ENCODE measurements at regions not wholly inside any gene's neighbourhood (a gene's known extent, or its start where the extent isn't known, plus 50 kb on each side); places are given as distances from the start of the nearest gene placed in this dataset.
"Not testable (repeated sequence)": the region's sequence is repeated elsewhere in the genome, so short reads cannot be mapped to it uniquely, and the experiment has no call there.

DNA sequence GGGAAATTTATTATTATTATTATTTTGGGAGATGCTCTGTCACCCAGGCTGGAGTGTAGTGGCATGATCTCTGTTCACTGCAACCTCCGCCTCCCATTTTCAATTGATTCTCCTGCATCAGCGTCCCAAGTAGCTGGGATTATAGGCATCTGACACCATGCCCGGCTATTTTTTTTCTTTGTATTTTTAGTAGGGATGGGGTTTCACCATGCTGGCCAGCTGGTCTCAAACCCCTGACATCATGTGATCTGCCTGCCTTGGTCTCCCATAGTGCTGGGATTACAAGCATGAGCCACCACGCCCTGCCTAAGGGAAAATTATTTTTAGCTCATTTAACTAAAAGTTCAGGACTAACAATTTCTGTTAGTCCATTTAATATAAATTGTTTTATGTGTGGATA, 109.2 kb upstream of the SESTD1 start:
- BruUV-seq (replicated peaks) = no TSS peak
- ChIA-PET POLR2A (ENCODE audit: low non-redundant PET) (no interaction called here), CTCF (no interaction called here)
- H3K4me3 ChIP-seq (ENCODE audit: low read depth, low read length, poor library complexity, severe bottlenecking) = no peak overlapping the region
- no peaks in the 10 kb centered on the region for H3K4me1 ChIP-seq (ENCODE audit: insufficient read depth, low read length, poor library complexity, severe bottlenecking)
- no peak overlapping the region for H3K27ac ChIP-seq (ENCODE audit: low read depth, low read length, poor library complexity, severe bottlenecking)
- no peaks in the 10 kb centered on the region for H3K9me3 ChIP-seq (ENCODE audit: low read depth, low read length, poor library complexity, severe bottlenecking)
- intact Hi-C loops (cut with micrococcal nuclease; ENCODE audit: unreplicated experiment) = no loop called here
- no peak for DNase-seq (ENCODE audit: low spot score)
- peaks cover 9% of the 10 kb centered on the region for H3K27me3 ChIP-seq (replicated peaks; ENCODE audit: insufficient read depth, low read depth, low read length, poor library complexity)
- no peaks in the 10 kb centered on the region for H3K36me3 ChIP-seq (ENCODE audit: insufficient read depth, low read length, poor library complexity, severe bottlenecking)
- TF ChIP-seq EZH2 (IDR thresholded peaks at IDR 0.05; ENCODE audit: borderline replicate concordance, low read depth, low read length, poor library complexity, severe bottlenecking) = no peak
- TF ChIP-seq, protein P1, sequence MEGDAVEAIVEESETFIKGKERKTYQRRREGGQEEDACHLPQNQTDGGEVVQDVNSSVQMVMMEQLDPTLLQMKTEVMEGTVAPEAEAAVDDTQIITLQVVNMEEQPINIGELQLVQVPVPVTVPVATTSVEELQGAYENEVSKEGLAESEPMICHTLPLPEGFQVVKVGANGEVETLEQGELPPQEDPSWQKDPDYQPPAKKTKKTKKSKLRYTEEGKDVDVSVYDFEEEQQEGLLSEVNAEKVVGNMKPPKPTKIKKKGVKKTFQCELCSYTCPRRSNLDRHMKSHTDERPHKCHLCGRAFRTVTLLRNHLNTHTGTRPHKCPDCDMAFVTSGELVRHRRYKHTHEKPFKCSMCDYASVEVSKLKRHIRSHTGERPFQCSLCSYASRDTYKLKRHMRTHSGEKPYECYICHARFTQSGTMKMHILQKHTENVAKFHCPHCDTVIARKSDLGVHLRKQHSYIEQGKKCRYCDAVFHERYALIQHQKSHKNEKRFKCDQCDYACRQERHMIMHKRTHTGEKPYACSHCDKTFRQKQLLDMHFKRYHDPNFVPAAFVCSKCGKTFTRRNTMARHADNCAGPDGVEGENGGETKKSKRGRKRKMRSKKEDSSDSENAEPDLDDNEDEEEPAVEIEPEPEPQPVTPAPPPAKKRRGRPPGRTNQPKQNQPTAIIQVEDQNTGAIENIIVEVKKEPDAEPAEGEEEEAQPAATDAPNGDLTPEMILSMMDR (conservative IDR thresholded peaks at IDR 0.05; ENCODE audit: low read depth, low read length) = no peak

DNA sequence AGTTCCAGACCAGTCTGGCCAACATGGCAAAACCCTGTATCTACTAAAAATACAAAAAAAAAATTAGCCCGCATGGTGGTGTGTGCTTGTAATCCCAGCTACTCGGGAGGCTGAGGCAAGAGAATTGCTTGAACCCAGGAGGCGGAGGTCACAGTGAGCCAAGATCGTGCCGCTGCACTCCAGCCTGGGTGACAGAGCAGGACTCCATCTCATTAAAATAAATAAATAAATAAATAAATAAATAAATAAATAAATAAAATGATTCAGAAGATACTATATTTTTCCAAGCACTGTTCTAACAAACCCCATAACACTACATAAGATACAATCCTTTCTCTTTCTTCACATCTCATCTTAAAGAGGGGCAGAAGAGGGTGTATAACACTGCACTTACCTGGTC, 100.9 kb upstream of the SESTD1 start:
- H3K27ac ChIP-seq (ENCODE audit: low read depth, low read length, poor library complexity, severe bottlenecking); DNase-seq (ENCODE audit: low spot score); CTCF ChIA-PET; BruUV-seq (replicated peaks); H3K9me3 ChIP-seq (ENCODE audit: low read depth, low read length, poor library complexity, severe bottlenecking); H3K4me3 ChIP-seq (ENCODE audit: low read depth, low read length, poor library complexity, severe bottlenecking); H3K36me3 ChIP-seq (ENCODE audit: insufficient read depth, low read length, poor library complexity, severe bottlenecking); H3K4me1 ChIP-seq (ENCODE audit: insufficient read depth, low read length, poor library complexity, severe bottlenecking); intact Hi-C loops (cut with micrococcal nuclease; ENCODE audit: unreplicated experiment); H3K27me3 ChIP-seq (replicated peaks; ENCODE audit: insufficient read depth, low read depth, low read length, poor library complexity); POLR2A ChIA-PET (ENCODE audit: low non-redundant PET): not testable (repeated sequence)

DNA sequence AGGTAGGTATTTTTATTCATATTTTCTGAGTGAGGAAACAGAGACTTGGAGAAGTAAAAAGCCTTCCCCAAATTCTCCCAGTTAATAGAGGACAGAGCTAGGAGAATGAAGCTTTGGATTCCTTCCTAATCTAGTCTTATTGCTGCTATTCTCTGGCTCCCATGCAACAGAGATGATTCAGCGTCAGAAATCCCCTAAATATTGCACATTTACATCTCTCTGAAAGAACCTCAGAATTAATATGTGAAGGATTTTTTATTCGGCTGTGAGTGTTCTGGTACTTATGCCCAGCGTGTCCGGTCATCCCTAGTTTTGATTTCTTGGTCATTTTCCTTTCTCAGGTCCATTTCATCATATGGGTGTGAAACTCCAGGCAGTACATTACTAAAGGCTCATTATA, 91.2 kb upstream of the SESTD1 start:
- Histone ChIP-seq H3K4me3 (ENCODE audit: low read depth, low read length, poor library complexity, severe bottlenecking) (no peak overlapping the region), H3K27me3 (replicated peaks; ENCODE audit: insufficient read depth, low read depth, low read length, poor library complexity) (no peaks in the 10 kb centered on the region), H3K27ac (ENCODE audit: low read depth, low read length, poor library complexity, severe bottlenecking) (no peak overlapping the region), H3K9me3 (ENCODE audit: low read depth, low read length, poor library complexity, severe bottlenecking) (no peaks in the 10 kb centered on the region), H3K4me1 (ENCODE audit: insufficient read depth, low read length, poor library complexity, severe bottlenecking) (no peaks in the 10 kb centered on the region), H3K36me3 (ENCODE audit: insufficient read depth, low read length, poor library complexity, severe bottlenecking) (no peaks in the 10 kb centered on the region)
- ChIA-PET CTCF (no interaction called here), POLR2A (ENCODE audit: low non-redundant PET) (no interaction called here)
- TF ChIP-seq, protein P1 (conservative IDR thresholded peaks at IDR 0.05; ENCODE audit: low read depth, low read length) = no peak
- TF ChIP-seq EZH2 (IDR thresholded peaks at IDR 0.05; ENCODE audit: borderline replicate concordance, low read depth, low read length, poor library complexity, severe bottlenecking) = no peak
- intact Hi-C loops (cut with micrococcal nuclease; ENCODE audit: unreplicated experiment) = no loop called here
- DNase-seq (ENCODE audit: low spot score) = no peak
- BruUV-seq (replicated peaks) = no TSS peak

DNA sequence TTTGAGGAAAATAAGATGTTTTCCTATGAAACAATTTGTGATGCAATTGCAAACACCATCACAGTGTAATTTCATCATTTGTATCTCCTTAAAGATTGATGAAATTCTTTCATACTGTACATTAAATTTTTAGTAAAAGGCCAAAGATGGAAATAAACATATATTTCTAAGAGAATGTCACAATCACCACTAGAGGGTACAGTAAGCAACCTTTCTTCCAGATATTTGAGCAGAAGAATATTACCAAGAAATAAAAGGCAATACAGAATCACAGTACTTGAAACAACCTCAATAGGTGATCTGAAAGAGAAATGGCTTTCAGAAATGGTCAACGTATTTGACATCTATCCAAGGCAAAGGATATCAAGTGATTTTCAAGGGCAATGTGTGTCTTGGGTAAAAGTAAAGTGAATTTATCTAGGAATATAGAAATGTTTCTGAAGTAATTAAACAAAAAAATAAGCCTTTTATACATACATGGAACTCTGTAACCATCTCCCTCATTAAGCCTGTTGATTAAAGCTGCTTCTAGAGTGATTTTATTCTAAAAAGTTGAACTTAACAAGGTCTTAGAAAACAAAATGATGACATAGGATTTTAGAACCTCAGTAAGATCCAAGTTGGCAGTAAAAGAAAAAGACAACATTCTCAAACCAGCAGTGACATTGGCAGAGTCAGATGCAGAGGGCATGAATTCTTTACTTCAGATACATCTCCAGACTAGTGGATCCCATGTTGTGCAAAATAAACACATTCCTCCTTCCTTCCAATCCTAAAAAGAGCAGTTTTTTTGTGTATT, 90.3 kb upstream of the SESTD1 start:
- Histone ChIP-seq H3K4me1 (ENCODE audit: insufficient read depth, low read length, poor library complexity, severe bottlenecking) (no peaks in the 10 kb centered on the region), H3K27me3 (replicated peaks; ENCODE audit: insufficient read depth, low read depth, low read length, poor library complexity) (no peaks in the 10 kb centered on the region), H3K36me3 (ENCODE audit: insufficient read depth, low read length, poor library complexity, severe bottlenecking) (no peaks in the 10 kb centered on the region), H3K9me3 (ENCODE audit: low read depth, low read length, poor library complexity, severe bottlenecking) (no peaks in the 10 kb centered on the region), H3K4me3 (ENCODE audit: low read depth, low read length, poor library complexity, severe bottlenecking) (no peak overlapping the region), H3K27ac (ENCODE audit: low read depth, low read length, poor library complexity, severe bottlenecking) (no peak overlapping the region)
- CTCF ChIA-PET = no interaction called here
- POLR2A ChIA-PET (ENCODE audit: low non-redundant PET) = no interaction called here
- DNase-seq (ENCODE audit: low spot score) = no peak
- no peak for TF ChIP-seq EZH2 (IDR thresholded peaks at IDR 0.05; ENCODE audit: borderline replicate concordance, low read depth, low read length, poor library complexity, severe bottlenecking)
- TF ChIP-seq, protein P1 (conservative IDR thresholded peaks at IDR 0.05; ENCODE audit: low read depth, low read length) = 0 out of 2 replicates have a peak, but pooled peaks have one; percentile 37
- BruUV-seq (replicated peaks) = no TSS peak
- intact Hi-C loops (cut with micrococcal nuclease; ENCODE audit: unreplicated experiment) = no loop called here
